SK-N-SH treated with all-trans-retinoic acid at 6 μM for 48 hours (cell line): ENCODE measurements at regions not wholly inside any gene's neighbourhood (a gene's known extent, or its start where the extent isn't known, plus 50 kb on each side); places are given as distances from the start of the nearest gene placed in this dataset.
"Not testable (repeated sequence)": the region's sequence is repeated elsewhere in the genome, so short reads cannot be mapped to it uniquely, and the experiment has no call there.

Source experiments
- ATAC-seq: fragments of 200-7000 bp; cut with Tn5 transposase; 3 replicates; pipeline ENCODE4 v1.9.1; 2020; ENCODE audit warnings: mild to moderate bottlenecking, moderate library complexity
- ARNTL ChIP-seq: fragments of 450-650 bp; formaldehyde crosslinking; IDR thresholded peaks from 2 replicates; pipeline ENCODE4 v1.5.0; 2020; ENCODE audit warnings: low read depth, mild to moderate bottlenecking, moderate library complexity, borderline replicate concordance
- CSDC2 ChIP-seq: fragments of 250-450 bp; sonication (Bioruptor Pico); IDR thresholded peaks from 2 replicates; pipeline ENCODE4 v1.5.0; 2020; ENCODE audit warnings: mild to moderate bottlenecking, moderate library complexity
- ISL1 ChIP-seq: fragments of 250-450 bp; sonication (Bioruptor Pico); IDR thresholded peaks from 2 replicates; pipeline ENCODE4 v2.1.2; 2022; ENCODE audit warnings: mild to moderate bottlenecking, moderate library complexity
- OSR1 ChIP-seq: fragments of 250-450 bp; sonication (Bioruptor Pico); IDR thresholded peaks from 2 replicates; pipeline ENCODE4 v1.8.0; 2022; ENCODE audit warnings: moderate library complexity, mild to moderate bottlenecking, inconsistent platforms
- PPARA ChIP-seq: fragments of 250-450 bp; sonication (Bioruptor Pico); IDR thresholded peaks from 2 replicates; pipeline ENCODE4 v1.5.0; 2020; ENCODE audit warnings: mild to moderate bottlenecking, borderline replicate concordance
- RARB ChIP-seq: fragments of 250-450 bp; sonication (Bioruptor Pico); IDR thresholded peaks from 2 replicates; pipeline ENCODE4 v1.8.0; 2021; ENCODE audit warnings: mild to moderate bottlenecking, moderate library complexity
- SNAI2 ChIP-seq: fragments of 250-450 bp; sonication (Bioruptor Pico); IDR thresholded peaks from 2 replicates; pipeline ENCODE4 v1.5.0; 2020; ENCODE audit warnings: mild to moderate bottlenecking, moderate library complexity
- TOX ChIP-seq: fragments of 250-450 bp; sonication (Bioruptor Pico); IDR thresholded peaks from 2 replicates; pipeline ENCODE4 v1.8.0; 2021; ENCODE audit warnings: mild to moderate bottlenecking, moderate library complexity, borderline replicate concordance
- ZFP3 ChIP-seq: fragments of 250-450 bp; sonication (Bioruptor Pico); IDR thresholded peaks from 2 replicates; pipeline ENCODE4 v1.5.0; 2020; ENCODE audit warnings: mild to moderate bottlenecking, moderate library complexity
- ZFP30 ChIP-seq: fragments of 450-650 bp; formaldehyde crosslinking; IDR thresholded peaks from 2 replicates; pipeline ENCODE4 v1.5.0; 2022; ENCODE audit warnings: mild to moderate bottlenecking, moderate library complexity
- ZNF565 ChIP-seq: fragments of 450-650 bp; formaldehyde crosslinking; conservative IDR thresholded peaks from 2 replicates; pipeline ENCODE4 v1.5.0; 2020; ENCODE audit warnings: low read depth, mild to moderate bottlenecking, moderate library complexity
- ZNF70 ChIP-seq: fragments of 450-650 bp; formaldehyde crosslinking; IDR thresholded peaks from 2 replicates; pipeline ENCODE4 v1.5.0; 2020; ENCODE audit warnings: mild to moderate bottlenecking, moderate library complexity
- ZNF8 ChIP-seq: fragments of 450-650 bp; formaldehyde crosslinking; IDR thresholded peaks from 2 replicates; pipeline ENCODE4 v1.5.0; 2020; ENCODE audit warnings: mild to moderate bottlenecking, moderate library complexity
- TF ChIP-seq, protein P1 (sequence below): fragments of 250-450 bp; sonication (Bioruptor Pico); IDR thresholded peaks from 2 replicates; pipeline ENCODE4 v1.5.0; 2020; ENCODE audit warnings: mild to moderate bottlenecking, moderate library complexity
- TF ChIP-seq, protein P2 (sequence below): fragments of 250-450 bp; sonication (Bioruptor Pico); IDR thresholded peaks from 2 replicates; pipeline ENCODE4 v1.8.0; 2020; ENCODE audit warnings: mild to moderate bottlenecking, moderate library complexity, borderline replicate concordance
- TF ChIP-seq, protein P3 (sequence below): fragments of 250-450 bp; sonication (Bioruptor Pico); IDR thresholded peaks from 2 replicates; pipeline ENCODE4 v1.5.1; 2021; ENCODE audit warnings: mild to moderate bottlenecking, moderate library complexity
- TF ChIP-seq, protein P4 (sequence below): fragments of 250-450 bp; sonication (Bioruptor Pico); IDR thresholded peaks from 2 replicates; pipeline ENCODE4 v1.5.1; 2020; ENCODE audit warnings: low read depth, mild to moderate bottlenecking, moderate library complexity

DNA sequence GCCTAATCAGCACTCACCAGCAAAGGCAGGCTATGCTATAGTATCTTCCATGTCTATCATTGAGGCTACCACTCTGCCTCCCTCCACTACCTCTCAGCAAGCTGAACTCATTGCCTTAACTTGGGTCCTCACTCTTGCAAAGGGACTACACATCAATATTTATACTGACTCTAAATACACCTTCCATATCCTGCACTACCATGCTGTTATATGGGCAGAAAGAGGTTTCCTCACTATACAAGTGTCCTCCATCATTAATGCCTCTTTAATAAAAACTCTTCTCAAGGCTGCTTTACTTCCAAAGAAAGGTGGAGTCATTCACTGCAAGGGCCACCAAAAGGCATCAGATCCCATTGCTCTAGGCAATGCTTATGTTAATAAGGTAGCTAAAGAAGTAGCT lies 669.3 kb upstream of the USP15 start:
- not testable (repeated sequence) for ATAC-seq

DNA sequence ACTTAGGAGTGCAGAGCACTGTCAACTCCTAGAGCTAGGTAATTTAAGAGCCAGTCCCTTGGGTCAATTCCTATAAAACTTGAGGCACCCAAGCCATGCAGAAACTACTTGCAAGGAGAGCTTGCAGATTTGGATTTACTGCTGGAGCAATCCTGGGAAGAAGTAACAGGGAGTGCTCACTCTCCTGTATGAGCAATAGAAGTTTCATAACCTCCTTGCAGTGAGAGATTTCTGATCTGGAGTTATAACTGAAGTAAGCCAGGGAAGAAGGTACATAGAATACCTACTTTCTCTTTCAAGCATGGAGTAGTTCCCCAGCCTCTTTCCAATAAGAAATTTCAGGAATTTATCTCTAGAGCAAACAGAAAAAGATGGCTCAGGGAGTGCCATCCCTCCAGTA lies 650.1 kb upstream of the USP15 start:
- ATAC-seq = no peak
- no peak for TF ChIP-seq RARB
- TF ChIP-seq ZNF70 (CRISPR knock-in tag) = no peak
- TF ChIP-seq ZNF565 (CRISPR knock-in tag) = no peak
- TF ChIP-seq ZFP3 = no peak
- TF ChIP-seq CSDC2 (CRISPR knock-in tag) = no peak
- TF ChIP-seq ZFP30 = no peak
- TF ChIP-seq ZNF8 (CRISPR knock-in tag) = no peak
- TF ChIP-seq ARNTL (CRISPR knock-in tag) = no peak
- TF ChIP-seq, protein P1, sequence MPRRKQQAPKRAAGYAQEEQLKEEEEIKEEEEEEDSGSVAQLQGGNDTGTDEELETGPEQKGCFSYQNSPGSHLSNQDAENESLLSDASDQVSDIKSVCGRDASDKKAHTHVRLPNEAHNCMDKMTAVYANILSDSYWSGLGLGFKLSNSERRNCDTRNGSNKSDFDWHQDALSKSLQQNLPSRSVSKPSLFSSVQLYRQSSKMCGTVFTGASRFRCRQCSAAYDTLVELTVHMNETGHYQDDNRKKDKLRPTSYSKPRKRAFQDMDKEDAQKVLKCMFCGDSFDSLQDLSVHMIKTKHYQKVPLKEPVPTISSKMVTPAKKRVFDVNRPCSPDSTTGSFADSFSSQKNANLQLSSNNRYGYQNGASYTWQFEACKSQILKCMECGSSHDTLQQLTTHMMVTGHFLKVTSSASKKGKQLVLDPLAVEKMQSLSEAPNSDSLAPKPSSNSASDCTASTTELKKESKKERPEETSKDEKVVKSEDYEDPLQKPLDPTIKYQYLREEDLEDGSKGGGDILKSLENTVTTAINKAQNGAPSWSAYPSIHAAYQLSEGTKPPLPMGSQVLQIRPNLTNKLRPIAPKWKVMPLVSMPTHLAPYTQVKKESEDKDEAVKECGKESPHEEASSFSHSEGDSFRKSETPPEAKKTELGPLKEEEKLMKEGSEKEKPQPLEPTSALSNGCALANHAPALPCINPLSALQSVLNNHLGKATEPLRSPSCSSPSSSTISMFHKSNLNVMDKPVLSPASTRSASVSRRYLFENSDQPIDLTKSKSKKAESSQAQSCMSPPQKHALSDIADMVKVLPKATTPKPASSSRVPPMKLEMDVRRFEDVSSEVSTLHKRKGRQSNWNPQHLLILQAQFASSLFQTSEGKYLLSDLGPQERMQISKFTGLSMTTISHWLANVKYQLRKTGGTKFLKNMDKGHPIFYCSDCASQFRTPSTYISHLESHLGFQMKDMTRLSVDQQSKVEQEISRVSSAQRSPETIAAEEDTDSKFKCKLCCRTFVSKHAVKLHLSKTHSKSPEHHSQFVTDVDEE (CRISPR knock-in tag) = no peak
- TF ChIP-seq, protein P2, sequence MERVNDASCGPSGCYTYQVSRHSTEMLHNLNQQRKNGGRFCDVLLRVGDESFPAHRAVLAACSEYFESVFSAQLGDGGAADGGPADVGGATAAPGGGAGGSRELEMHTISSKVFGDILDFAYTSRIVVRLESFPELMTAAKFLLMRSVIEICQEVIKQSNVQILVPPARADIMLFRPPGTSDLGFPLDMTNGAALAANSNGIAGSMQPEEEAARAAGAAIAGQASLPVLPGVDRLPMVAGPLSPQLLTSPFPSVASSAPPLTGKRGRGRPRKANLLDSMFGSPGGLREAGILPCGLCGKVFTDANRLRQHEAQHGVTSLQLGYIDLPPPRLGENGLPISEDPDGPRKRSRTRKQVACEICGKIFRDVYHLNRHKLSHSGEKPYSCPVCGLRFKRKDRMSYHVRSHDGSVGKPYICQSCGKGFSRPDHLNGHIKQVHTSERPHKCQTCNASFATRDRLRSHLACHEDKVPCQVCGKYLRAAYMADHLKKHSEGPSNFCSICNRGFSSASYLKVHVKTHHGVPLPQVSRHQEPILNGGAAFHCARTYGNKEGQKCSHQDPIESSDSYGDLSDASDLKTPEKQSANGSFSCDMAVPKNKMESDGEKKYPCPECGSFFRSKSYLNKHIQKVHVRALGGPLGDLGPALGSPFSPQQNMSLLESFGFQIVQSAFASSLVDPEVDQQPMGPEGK (CRISPR knock-in tag) = no peak
- no peak for TF ChIP-seq OSR1 (CRISPR knock-in tag)
- TF ChIP-seq, protein P3, sequence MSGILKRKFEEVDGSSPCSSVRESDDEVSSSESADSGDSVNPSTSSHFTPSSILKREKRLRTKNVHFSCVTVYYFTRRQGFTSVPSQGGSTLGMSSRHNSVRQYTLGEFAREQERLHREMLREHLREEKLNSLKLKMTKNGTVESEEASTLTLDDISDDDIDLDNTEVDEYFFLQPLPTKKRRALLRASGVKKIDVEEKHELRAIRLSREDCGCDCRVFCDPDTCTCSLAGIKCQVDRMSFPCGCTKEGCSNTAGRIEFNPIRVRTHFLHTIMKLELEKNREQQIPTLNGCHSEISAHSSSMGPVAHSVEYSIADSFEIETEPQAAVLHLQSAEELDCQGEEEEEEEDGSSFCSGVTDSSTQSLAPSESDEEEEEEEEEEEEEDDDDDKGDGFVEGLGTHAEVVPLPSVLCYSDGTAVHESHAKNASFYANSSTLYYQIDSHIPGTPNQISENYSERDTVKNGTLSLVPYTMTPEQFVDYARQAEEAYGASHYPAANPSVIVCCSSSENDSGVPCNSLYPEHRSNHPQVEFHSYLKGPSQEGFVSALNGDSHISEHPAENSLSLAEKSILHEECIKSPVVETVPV = no peak
- no peak for TF ChIP-seq PPARA (CRISPR knock-in tag)
- TF ChIP-seq, protein P4, sequence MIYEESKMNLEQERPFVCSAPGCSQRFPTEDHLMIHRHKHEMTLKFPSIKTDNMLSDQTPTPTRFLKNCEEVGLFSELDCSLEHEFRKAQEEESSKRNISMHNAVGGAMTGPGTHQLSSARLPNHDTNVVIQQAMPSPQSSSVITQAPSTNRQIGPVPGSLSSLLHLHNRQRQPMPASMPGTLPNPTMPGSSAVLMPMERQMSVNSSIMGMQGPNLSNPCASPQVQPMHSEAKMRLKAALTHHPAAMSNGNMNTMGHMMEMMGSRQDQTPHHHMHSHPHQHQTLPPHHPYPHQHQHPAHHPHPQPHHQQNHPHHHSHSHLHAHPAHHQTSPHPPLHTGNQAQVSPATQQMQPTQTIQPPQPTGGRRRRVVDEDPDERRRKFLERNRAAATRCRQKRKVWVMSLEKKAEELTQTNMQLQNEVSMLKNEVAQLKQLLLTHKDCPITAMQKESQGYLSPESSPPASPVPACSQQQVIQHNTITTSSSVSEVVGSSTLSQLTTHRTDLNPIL = no peak
- TF ChIP-seq, all 23 proteins: peak for 0

DNA sequence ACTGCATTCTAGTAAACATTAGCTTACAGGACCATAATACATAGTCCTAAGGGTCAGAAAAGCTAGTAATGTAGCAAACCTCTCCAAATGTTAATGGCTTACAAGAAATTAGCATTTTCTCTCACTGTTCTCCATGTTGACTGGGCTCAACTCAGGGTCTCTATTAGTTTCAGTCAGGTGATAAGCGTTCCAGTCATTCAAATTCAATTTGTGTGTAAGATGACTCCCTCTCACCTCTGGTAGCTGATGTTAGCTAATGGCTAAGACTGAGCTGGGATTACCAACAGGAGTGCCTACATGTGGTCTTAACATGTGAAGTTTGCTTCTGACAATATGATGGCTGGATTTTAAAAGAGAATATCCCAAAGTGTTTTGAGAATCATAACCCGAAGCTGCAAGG lies 630.5 kb upstream of the USP15 start:
- no peak for ATAC-seq

DNA sequence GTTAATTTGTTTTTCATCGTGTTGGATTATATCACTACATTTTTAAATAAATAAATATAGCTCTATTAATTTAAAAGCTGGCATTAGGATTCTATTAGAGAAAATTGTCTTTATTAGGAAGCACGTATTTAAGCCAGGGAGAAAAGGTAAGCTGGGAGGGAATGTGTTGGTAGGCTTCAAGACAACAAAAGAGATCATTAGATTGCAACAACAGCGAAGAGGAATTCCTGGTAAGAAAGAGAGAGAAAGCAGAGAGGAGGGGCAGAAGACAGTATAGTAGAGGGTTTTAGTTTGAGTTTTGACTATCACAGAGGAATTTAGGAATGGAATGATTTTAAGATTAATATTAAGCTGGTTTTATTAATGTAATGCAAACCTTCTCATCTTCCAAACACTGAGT lies 613.6 kb upstream of the USP15 start:
- TF ChIP-seq ZNF70 (CRISPR knock-in tag) = no peak
- TF ChIP-seq ZFP30 = no peak
- no peak for TF ChIP-seq SNAI2
- TF ChIP-seq, protein P4 = no peak
- no peak for TF ChIP-seq ISL1 (CRISPR knock-in tag)
- no peak for TF ChIP-seq RARB
- TF ChIP-seq TOX = no peak
- no peak for TF ChIP-seq CSDC2 (CRISPR knock-in tag)
- TF ChIP-seq, protein P1 (CRISPR knock-in tag) = no peak
- TF ChIP-seq, all 23 proteins: peak for 0
- no peak for ATAC-seq

More for the DNA sequence above, 630.5 kb upstream of the USP15 start:
- TF ChIP-seq OSR1 (CRISPR knock-in tag) = no peak
